ENCODE measurements at regions not wholly inside any gene's neighbourhood (a gene's known extent, or its start where the extent isn't known, plus 50 kb on each side); places are given as distances from the start of the nearest gene placed in this dataset.

- Histone ChIP-seq H3K36me3 (ENCODE audit: insufficient read depth, low read length) (no peaks in the 10 kb centered on the region), H2AFZ (ENCODE audit: low read depth, low read length) (no peak overlapping the region), H3K27me3 (ENCODE audit: insufficient read depth, low read length) (no peaks in the 10 kb centered on the region), H3K4me3 (ENCODE audit: low read length) (no peak overlapping the region), H3K9me3 (ENCODE audit: low read length) (peaks cover 1% of the 10 kb centered on the region), H3K4me1 (ENCODE audit: insufficient read depth, low read length) (peaks cover 20% of the 10 kb centered on the region)
Observed at GRCh38 chr5:6825678-6826244, 112.5 kb downstream of the TENT4A start.

- Histone ChIP-seq H3K4me3 (ENCODE audit: low read length) (no peak overlapping the region), H2AFZ (ENCODE audit: low read depth, low read length) (no peak overlapping the region), H3K27me3 (ENCODE audit: insufficient read depth, low read length) (no peaks in the 10 kb centered on the region), H3K36me3 (ENCODE audit: insufficient read depth, low read length) (no peaks in the 10 kb centered on the region), H3K9me3 (ENCODE audit: low read length) (peaks cover 2% of the 10 kb centered on the region), H3K4me1 (ENCODE audit: insufficient read depth, low read length) (peaks cover 20% of the 10 kb centered on the region)
Observed at GRCh38 chr5:6826756-6827155, 113.5 kb downstream of the TENT4A start.

GRCh38 chr5:6827526-6828219, 114.4 kb downstream of the TENT4A start:
- Histone ChIP-seq H3K4me1 (ENCODE audit: insufficient read depth, low read length) (peaks cover 20% of the 10 kb centered on the region), H3K4me3 (ENCODE audit: low read length) (no peak overlapping the region), H3K27me3 (ENCODE audit: insufficient read depth, low read length) (no peaks in the 10 kb centered on the region), H2AFZ (ENCODE audit: low read depth, low read length) (no peak overlapping the region), H3K36me3 (ENCODE audit: insufficient read depth, low read length) (no peaks in the 10 kb centered on the region), H3K9me3 (ENCODE audit: low read length) (peaks cover 2% of the 10 kb centered on the region)

- peaks cover 2% of the 10 kb centered on the region for H3K9me3 ChIP-seq (ENCODE audit: low read length)
- H3K4me3 ChIP-seq (ENCODE audit: low read length), result no peak overlapping the region
- H3K36me3 ChIP-seq (ENCODE audit: insufficient read depth, low read length), result no peaks in the 10 kb centered on the region
- no peaks in the 10 kb centered on the region for H3K27me3 ChIP-seq (ENCODE audit: insufficient read depth, low read length)
- no peak overlapping the region for H2AFZ ChIP-seq (ENCODE audit: low read depth, low read length)
- peaks cover 20% of the 10 kb centered on the region for H3K4me1 ChIP-seq (ENCODE audit: insufficient read depth, low read length)
Observed at GRCh38 chr5:6829150-6829784, 116.0 kb downstream of the TENT4A start.

- Histone ChIP-seq H2AFZ (ENCODE audit: low read depth, low read length) (no peak overlapping the region), H3K4me1 (ENCODE audit: insufficient read depth, low read length) (peaks cover 17% of the 10 kb centered on the region), H3K27me3 (ENCODE audit: insufficient read depth, low read length) (no peaks in the 10 kb centered on the region), H3K4me3 (ENCODE audit: low read length) (no peak overlapping the region), H3K9me3 (ENCODE audit: low read length) (peaks cover 2% of the 10 kb centered on the region), H3K36me3 (ENCODE audit: insufficient read depth, low read length) (no peaks in the 10 kb centered on the region)
Observed at GRCh38 chr5:6830643-6831239, 117.5 kb downstream of the TENT4A start.

- Histone ChIP-seq H3K36me3 (ENCODE audit: insufficient read depth, low read length) (no peaks in the 10 kb centered on the region), H3K27me3 (ENCODE audit: insufficient read depth, low read length) (no peaks in the 10 kb centered on the region), H2AFZ (ENCODE audit: low read depth, low read length) (no peak overlapping the region), H3K9me3 (ENCODE audit: low read length) (peaks cover 6% of the 10 kb centered on the region), H3K4me1 (ENCODE audit: insufficient read depth, low read length) (peaks cover 4% of the 10 kb centered on the region), H3K4me3 (ENCODE audit: low read length) (no peak overlapping the region)
Observed at GRCh38 chr5:6831678-6832671, 118.7 kb downstream of the TENT4A start.

- H3K27me3 ChIP-seq (ENCODE audit: insufficient read depth, low read length), result no peaks in the 10 kb centered on the region
- H3K36me3 ChIP-seq (ENCODE audit: insufficient read depth, low read length), result no peaks in the 10 kb centered on the region
- H3K4me3 ChIP-seq (ENCODE audit: low read length), result no peak overlapping the region
- H3K9me3 ChIP-seq (ENCODE audit: low read length), result peaks cover 8% of the 10 kb centered on the region
- H2AFZ ChIP-seq (ENCODE audit: low read depth, low read length), result no peak overlapping the region
- peaks cover 2% of the 10 kb centered on the region for H3K4me1 ChIP-seq (ENCODE audit: insufficient read depth, low read length)
Observed at GRCh38 chr5:6832994-6833393, 119.8 kb downstream of the TENT4A start.

GRCh38 chr5:6833406-6833805, 120.2 kb downstream of the TENT4A start:
- Histone ChIP-seq H3K4me1 (ENCODE audit: insufficient read depth, low read length) (peaks cover 2% of the 10 kb centered on the region), H2AFZ (ENCODE audit: low read depth, low read length) (no peak overlapping the region), H3K36me3 (ENCODE audit: insufficient read depth, low read length) (no peaks in the 10 kb centered on the region), H3K27me3 (ENCODE audit: insufficient read depth, low read length) (no peaks in the 10 kb centered on the region), H3K9me3 (ENCODE audit: low read length) (peaks cover 8% of the 10 kb centered on the region), H3K4me3 (ENCODE audit: low read length) (no peak overlapping the region)

- no peaks in the 10 kb centered on the region for H3K36me3 ChIP-seq (ENCODE audit: insufficient read depth, low read length)
- H3K9me3 ChIP-seq (ENCODE audit: low read length), result peaks cover 5% of the 10 kb centered on the region
- H3K4me1 ChIP-seq (ENCODE audit: insufficient read depth, low read length), result no peaks in the 10 kb centered on the region
- no peak overlapping the region for H3K4me3 ChIP-seq (ENCODE audit: low read length)
- H3K27me3 ChIP-seq (ENCODE audit: insufficient read depth, low read length), result no peaks in the 10 kb centered on the region
- H2AFZ ChIP-seq (ENCODE audit: low read depth, low read length), result no peak overlapping the region
Observed at GRCh38 chr5:6837095-6837494, 123.9 kb downstream of the TENT4A start.

- Histone ChIP-seq H3K9me3 (ENCODE audit: low read length) (peaks cover 5% of the 10 kb centered on the region), H3K27me3 (ENCODE audit: insufficient read depth, low read length) (no peaks in the 10 kb centered on the region), H3K36me3 (ENCODE audit: insufficient read depth, low read length) (no peaks in the 10 kb centered on the region), H3K4me1 (ENCODE audit: insufficient read depth, low read length) (no peaks in the 10 kb centered on the region), H2AFZ (ENCODE audit: low read depth, low read length) (no peak overlapping the region), H3K4me3 (ENCODE audit: low read length) (no peak overlapping the region)
Observed at GRCh38 chr5:6837519-6838110, 124.4 kb downstream of the TENT4A start.

GRCh38 chr5:6838736-6839135, 125.5 kb downstream of the TENT4A start:
- Histone ChIP-seq H2AFZ (ENCODE audit: low read depth, low read length) (no peak overlapping the region), H3K27me3 (ENCODE audit: insufficient read depth, low read length) (no peaks in the 10 kb centered on the region), H3K4me3 (ENCODE audit: low read length) (no peak overlapping the region), H3K9me3 (ENCODE audit: low read length) (peaks cover 10% of the 10 kb centered on the region), H3K36me3 (ENCODE audit: insufficient read depth, low read length) (no peaks in the 10 kb centered on the region), H3K4me1 (ENCODE audit: insufficient read depth, low read length) (no peaks in the 10 kb centered on the region)

GRCh38 chr5:6840136-6840793, 127.0 kb downstream of the TENT4A start:
- no peaks in the 10 kb centered on the region for H3K4me1 ChIP-seq (ENCODE audit: insufficient read depth, low read length)
- H3K36me3 ChIP-seq (ENCODE audit: insufficient read depth, low read length), result no peaks in the 10 kb centered on the region
- no peak overlapping the region for H2AFZ ChIP-seq (ENCODE audit: low read depth, low read length)
- H3K27me3 ChIP-seq (ENCODE audit: insufficient read depth, low read length), result no peaks in the 10 kb centered on the region
- peaks cover 10% of the 10 kb centered on the region for H3K9me3 ChIP-seq (ENCODE audit: low read length)
- no peak overlapping the region for H3K4me3 ChIP-seq (ENCODE audit: low read length)
